WI38 (cell line): ENCODE measurements at regions not wholly inside any gene's neighbourhood (a gene's known extent, or its start where the extent isn't known, plus 50 kb on each side); places are given as distances from the start of the nearest gene placed in this dataset.

Source experiments
- H3K4me3 ChIP-seq: 2 replicates; pipeline ENCODE4 v1.5.1; 2011; ENCODE audit warnings: low read depth, mild to moderate bottlenecking, control low read depth, low read length
- CTCF ChIP-seq: IDR thresholded peaks from 2 replicates; pipeline ENCODE4 v1.5.1; 2012; ENCODE audit warnings: low read depth, mild to moderate bottlenecking, control low read depth, low read length

DNA sequence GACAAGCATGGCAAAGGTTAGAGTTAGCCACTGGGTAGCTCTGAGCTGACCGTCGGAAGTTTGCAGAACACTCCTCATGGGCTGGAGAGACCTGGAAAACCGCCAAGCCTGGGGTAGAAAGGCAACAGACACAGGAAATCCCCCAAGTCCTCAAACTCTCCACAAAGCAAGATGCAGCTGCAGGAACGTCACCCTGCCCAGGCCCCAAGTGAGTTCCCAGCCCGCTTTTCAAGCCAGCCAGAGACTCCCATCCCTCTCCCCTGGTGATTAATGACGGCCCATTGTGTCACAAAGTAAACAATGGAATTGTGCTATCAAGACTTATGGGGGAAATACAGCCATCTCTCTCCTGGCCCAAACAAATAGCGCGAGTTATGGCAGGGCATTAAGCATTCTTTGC, 633.0 kb downstream of the TBC1D22A start:
- H3K4me3 ChIP-seq: no peak overlapping the region
- TF ChIP-seq CTCF: no peak

- no peak overlapping the region for H3K4me3 ChIP-seq
- no peak for TF ChIP-seq CTCF
These were observed 632.3 kb downstream of the TBC1D22A start for GRCh38 chr22:47394504-47395440.

DNA sequence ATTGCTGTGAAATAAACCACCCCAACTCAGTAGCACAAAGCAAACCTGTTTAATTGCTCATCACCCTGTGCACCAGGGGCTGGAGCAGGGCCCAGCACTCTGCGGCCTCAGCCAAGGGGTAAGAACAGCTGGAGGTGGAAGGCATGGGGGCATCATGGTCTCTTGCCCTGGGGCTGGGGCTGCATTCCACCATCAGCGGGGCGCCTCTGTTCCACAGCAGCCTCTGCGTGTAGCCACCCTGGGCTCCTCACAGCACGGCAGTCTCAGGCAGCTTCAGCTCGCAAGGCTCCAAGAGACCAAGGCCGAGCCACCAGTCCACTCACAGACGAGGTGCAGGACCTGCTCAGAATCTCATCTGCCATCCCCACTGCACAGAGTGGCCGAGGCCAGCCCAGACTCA, 630.7 kb downstream of the TBC1D22A start:
- TF ChIP-seq CTCF: no peak
- no peak overlapping the region for H3K4me3 ChIP-seq

DNA sequence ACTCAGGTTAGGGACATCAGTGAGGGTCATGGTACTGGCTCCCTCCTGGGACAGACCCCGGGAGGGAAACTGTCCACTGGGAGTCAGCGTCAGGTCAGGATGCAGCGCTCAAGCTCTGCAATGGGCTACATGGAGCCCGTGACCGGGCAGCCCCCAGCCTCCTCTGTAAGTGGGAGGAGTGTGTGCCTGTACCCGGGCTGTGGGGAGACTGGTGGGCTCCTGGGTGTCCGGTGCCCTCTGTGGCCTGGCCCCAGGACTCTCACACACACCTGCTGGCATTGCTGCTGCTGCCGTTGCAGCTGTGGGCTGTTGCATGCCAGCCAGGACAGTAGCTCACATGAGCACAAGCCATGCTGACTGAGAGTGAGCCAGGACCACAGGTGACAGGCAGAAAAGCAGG, 630.3 kb downstream of the TBC1D22A start:
- H3K4me3 ChIP-seq: no peak overlapping the region
- TF ChIP-seq CTCF: no peak

DNA sequence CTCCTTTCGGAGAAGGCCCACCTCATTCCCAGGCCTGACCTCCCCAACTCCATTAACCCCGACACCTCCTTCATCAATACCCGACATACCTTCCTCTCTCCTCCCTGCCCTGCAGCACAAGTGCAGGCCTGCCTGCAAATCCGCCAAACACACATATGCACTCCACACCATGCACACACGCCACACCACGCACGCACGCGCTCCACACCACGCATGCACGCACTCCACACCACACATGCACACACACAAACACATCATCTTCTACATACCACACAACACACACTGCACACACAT, 629.6 kb downstream of the TBC1D22A start:
- no peak overlapping the region for H3K4me3 ChIP-seq
- TF ChIP-seq CTCF: no peak

- TF ChIP-seq CTCF: no peak
- no peak overlapping the region for H3K4me3 ChIP-seq
These were observed 629.0 kb downstream of the TBC1D22A start for GRCh38 chr22:47391169-47392053.
